Skeletal muscle cell (primary cell): ENCODE measurements at regions not wholly inside any gene's neighbourhood (a gene's known extent, or its start where the extent isn't known, plus 50 kb on each side); places are given as distances from the start of the nearest gene placed in this dataset.
"Not testable (repeated sequence)": the region's sequence is repeated elsewhere in the genome, so short reads cannot be mapped to it uniquely, and the experiment has no call there.

ENCODE experiments used
- DNase-seq: peaks from one replicate; pipeline ENCODE4 v3.0.0-alpha.2; 2010; ENCODE audit warnings: low read depth
- H3K4me3 ChIP-seq: 2 replicates; pipeline ENCODE4 v1.5.1; 2011; ENCODE audit warnings: low read depth, mild to moderate bottlenecking, control low read depth, low read length, moderate library complexity

GRCh38 chr3:78430741-78431140 is 1337.1 kb downstream of the ROBO1 start:
- DNase-seq, result no peak
- no peak overlapping the region for H3K4me3 ChIP-seq

GRCh38 chr3:78434801-78435200 is 1333.0 kb downstream of the ROBO1 start:
- H3K4me3 ChIP-seq, result no peak overlapping the region
- DNase-seq, result no peak

GRCh38 chr3:78455166-78455565 is 1312.6 kb downstream of the ROBO1 start:
- H3K4me3 ChIP-seq, result no peak overlapping the region
- no peak for DNase-seq

- no peak overlapping the region for H3K4me3 ChIP-seq
- no peak for DNase-seq
These were observed 1311.9 kb downstream of the ROBO1 start for GRCh38 chr3:78455712-78456433.

GRCh38 chr3:78459796-78460195 is 1308.0 kb downstream of the ROBO1 start:
- no peak overlapping the region for H3K4me3 ChIP-seq
- DNase-seq, result no peak

- no peak for DNase-seq
These were observed 1305.8 kb downstream of the ROBO1 start for GRCh38 chr3:78462021-78462420.

GRCh38 chr3:78476076-78476475 is 1291.7 kb downstream of the ROBO1 start:
- DNase-seq, result no peak
- H3K4me3 ChIP-seq, result no peak overlapping the region

More at GRCh38 chr3:78462021-78462420, 1305.8 kb downstream of the ROBO1 start:
- no peak overlapping the region for H3K4me3 ChIP-seq

GRCh38 chr3:78481050-78481449 is 1286.7 kb downstream of the ROBO1 start:
- H3K4me3 ChIP-seq, result no peak overlapping the region
- no peak for DNase-seq

- no peak overlapping the region for H3K4me3 ChIP-seq
- no peak for DNase-seq
These were observed 1284.7 kb downstream of the ROBO1 start for GRCh38 chr3:78483090-78483489.

GRCh38 chr3:78494851-78495250 is 1272.9 kb downstream of the ROBO1 start:
- DNase-seq, result no peak
- H3K4me3 ChIP-seq, result no peak overlapping the region

- DNase-seq, result no peak
- H3K4me3 ChIP-seq, result no peak overlapping the region
These were observed 1272.5 kb downstream of the ROBO1 start for GRCh38 chr3:78495301-78495700.

- H3K4me3 ChIP-seq, result no peak overlapping the region
- DNase-seq, result no peak
These were observed 1271.3 kb downstream of the ROBO1 start for GRCh38 chr3:78496501-78496900.

- no peak for DNase-seq
- no peak overlapping the region for H3K4me3 ChIP-seq
These were observed 1270.8 kb downstream of the ROBO1 start for GRCh38 chr3:78497021-78497420.

GRCh38 chr3:78497767-78498166 is 1270.0 kb downstream of the ROBO1 start:
- no peak overlapping the region for H3K4me3 ChIP-seq
- DNase-seq, result no peak

- H3K4me3 ChIP-seq, result no peak overlapping the region
- DNase-seq, result no peak
These were observed 1261.7 kb downstream of the ROBO1 start for GRCh38 chr3:78506061-78506460.

GRCh38 chr3:78506581-78507195 is 1261.1 kb downstream of the ROBO1 start:
- no peak overlapping the region for H3K4me3 ChIP-seq
- no peak for DNase-seq

- no peak for DNase-seq
These were observed 1260.4 kb downstream of the ROBO1 start for GRCh38 chr3:78507196-78507984.

GRCh38 chr3:78511840-78512239 is 1256.0 kb downstream of the ROBO1 start:
- no peak overlapping the region for H3K4me3 ChIP-seq
- DNase-seq, result no peak

More at GRCh38 chr3:78507196-78507984, 1260.4 kb downstream of the ROBO1 start:
- H3K4me3 ChIP-seq, result no peak overlapping the region

- H3K4me3 ChIP-seq, DNase-seq: not testable (repeated sequence)
These were observed 1255.0 kb downstream of the ROBO1 start for GRCh38 chr3:78512786-78513185.

- no peak for DNase-seq
- no peak overlapping the region for H3K4me3 ChIP-seq
These were observed 1251.4 kb downstream of the ROBO1 start for GRCh38 chr3:78516437-78516836.
